Liver (tissue), 3 donors: ENCODE measurements at regions not wholly inside any gene's neighbourhood (a gene's known extent, or its start where the extent isn't known, plus 50 kb on each side); places are given as distances from the start of the nearest gene placed in this dataset.

ENCODE experiments used
- HNF4A ChIP-seq, 2 donors: conservative IDR thresholded peaks; 2 replicates each; pipeline ENCODE4 v1.6.1; 2016; ENCODE audit warnings: antibody characterized with exemption in 2 of 2, mild to moderate bottlenecking in 2 of 2
- TF ChIP-seq, protein P1 (sequence below): fragments of 150-350 bp; IDR thresholded peaks from 2 replicates; pipeline ENCODE4 v1.5.1; 2017; ENCODE audit warnings: improper control_type of control experiment, low read depth, low read length; ENCODE audit not compliant: missing input control
- TF ChIP-seq, protein P2 (sequence below): IDR thresholded peaks from 2 replicates; pipeline ENCODE4 v1.6.1; 2016; ENCODE audit warnings: antibody characterized with exemption
- donor health status: healthy.
- donor health status: healthy.

DNA sequence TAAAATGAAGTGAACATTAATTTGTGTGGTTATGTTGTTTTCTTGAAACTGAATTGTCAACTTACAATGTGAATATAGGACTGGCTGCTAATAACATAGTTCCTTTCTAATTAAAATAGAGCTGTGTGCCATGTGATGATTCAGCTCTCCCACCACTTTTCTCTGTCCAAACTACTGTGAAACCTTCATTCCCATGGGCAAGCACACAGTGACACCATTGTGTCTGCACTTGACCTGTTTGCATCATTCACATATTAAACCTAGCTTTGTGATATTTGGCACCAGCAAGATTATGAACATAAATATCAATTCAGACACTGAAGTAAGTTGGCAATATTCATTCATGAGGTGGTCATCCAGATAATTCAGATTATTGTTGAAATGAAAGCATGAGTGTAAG lies 78.8 kb upstream of the TCF12 start:
- TF ChIP-seq, protein P1, sequence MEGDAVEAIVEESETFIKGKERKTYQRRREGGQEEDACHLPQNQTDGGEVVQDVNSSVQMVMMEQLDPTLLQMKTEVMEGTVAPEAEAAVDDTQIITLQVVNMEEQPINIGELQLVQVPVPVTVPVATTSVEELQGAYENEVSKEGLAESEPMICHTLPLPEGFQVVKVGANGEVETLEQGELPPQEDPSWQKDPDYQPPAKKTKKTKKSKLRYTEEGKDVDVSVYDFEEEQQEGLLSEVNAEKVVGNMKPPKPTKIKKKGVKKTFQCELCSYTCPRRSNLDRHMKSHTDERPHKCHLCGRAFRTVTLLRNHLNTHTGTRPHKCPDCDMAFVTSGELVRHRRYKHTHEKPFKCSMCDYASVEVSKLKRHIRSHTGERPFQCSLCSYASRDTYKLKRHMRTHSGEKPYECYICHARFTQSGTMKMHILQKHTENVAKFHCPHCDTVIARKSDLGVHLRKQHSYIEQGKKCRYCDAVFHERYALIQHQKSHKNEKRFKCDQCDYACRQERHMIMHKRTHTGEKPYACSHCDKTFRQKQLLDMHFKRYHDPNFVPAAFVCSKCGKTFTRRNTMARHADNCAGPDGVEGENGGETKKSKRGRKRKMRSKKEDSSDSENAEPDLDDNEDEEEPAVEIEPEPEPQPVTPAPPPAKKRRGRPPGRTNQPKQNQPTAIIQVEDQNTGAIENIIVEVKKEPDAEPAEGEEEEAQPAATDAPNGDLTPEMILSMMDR: no peak
- TF ChIP-seq, protein P2, sequence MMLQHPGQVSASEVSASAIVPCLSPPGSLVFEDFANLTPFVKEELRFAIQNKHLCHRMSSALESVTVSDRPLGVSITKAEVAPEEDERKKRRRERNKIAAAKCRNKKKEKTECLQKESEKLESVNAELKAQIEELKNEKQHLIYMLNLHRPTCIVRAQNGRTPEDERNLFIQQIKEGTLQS: no peak
- TF ChIP-seq HNF4A (conservative IDR thresholded peaks at IDR 0.05): no peak
